Glomerular visceral epithelial cell (primary cell): ENCODE measurements at regions not wholly inside any gene's neighbourhood (a gene's known extent, or its start where the extent isn't known, plus 50 kb on each side); places are given as distances from the start of the nearest gene placed in this dataset.
"Not testable (repeated sequence)": the region's sequence is repeated elsewhere in the genome, so short reads cannot be mapped to it uniquely, and the experiment has no call there.

Experiments used
- DNase-seq: peaks from one replicate; pipeline ENCODE4 v3.0.0-alpha.2; 2016; ENCODE audit errors: extremely low spot score

GRCh38 chr6:115067690-115068447 is 725.0 kb upstream of the HS3ST5 start:
- no peak for DNase-seq

GRCh38 chr6:115064680-115065079 is 721.9 kb upstream of the HS3ST5 start:
- no peak for DNase-seq

GRCh38 chr6:115060581-115060980 is 717.8 kb upstream of the HS3ST5 start:
- no peak for DNase-seq

- no peak for DNase-seq
Measured at GRCh38 chr6:115058414-115059211, 715.8 kb upstream of the HS3ST5 start.

GRCh38 chr6:115055579-115055978 is 712.8 kb upstream of the HS3ST5 start:
- DNase-seq: no peak

- not testable (repeated sequence) for DNase-seq
Measured at GRCh38 chr6:115054242-115054641, 711.4 kb upstream of the HS3ST5 start.

- no peak for DNase-seq
Measured at GRCh38 chr6:115053169-115053860, 710.5 kb upstream of the HS3ST5 start.

GRCh38 chr6:115016593-115016992 is 673.8 kb upstream of the HS3ST5 start:
- DNase-seq: no peak

- DNase-seq: no peak
Measured at GRCh38 chr6:115004982-115005381, 662.2 kb upstream of the HS3ST5 start.

- DNase-seq: no peak
Measured at GRCh38 chr6:115004204-115004603, 661.4 kb upstream of the HS3ST5 start.

GRCh38 chr6:115001731-115002350 is 659.0 kb upstream of the HS3ST5 start:
- no peak for DNase-seq

- DNase-seq: no peak
Measured at GRCh38 chr6:115000736-115001135, 657.9 kb upstream of the HS3ST5 start.

- DNase-seq: no peak
Measured at GRCh38 chr6:114998492-114998891, 655.7 kb upstream of the HS3ST5 start.

GRCh38 chr6:114997813-114998292 is 655.0 kb upstream of the HS3ST5 start:
- no peak for DNase-seq

GRCh38 chr6:114995526-114995925 is 652.7 kb upstream of the HS3ST5 start:
- no peak for DNase-seq

- no peak for DNase-seq
Measured at GRCh38 chr6:114989279-114989964, 646.6 kb upstream of the HS3ST5 start.

- DNase-seq: no peak
Measured at GRCh38 chr6:114987281-114987680, 644.5 kb upstream of the HS3ST5 start.

- no peak for DNase-seq
Measured at GRCh38 chr6:114955363-114955762, 612.5 kb upstream of the HS3ST5 start.

GRCh38 chr6:114952229-114952628 is 609.4 kb upstream of the HS3ST5 start:
- DNase-seq: no peak

GRCh38 chr6:114945392-114945791 is 602.6 kb upstream of the HS3ST5 start:
- DNase-seq: no peak

- no peak for DNase-seq
Measured at GRCh38 chr6:114941078-114941477, 598.3 kb upstream of the HS3ST5 start.
